GM12865 (cell line): ENCODE measurements at regions not wholly inside any gene's neighbourhood (a gene's known extent, or its start where the extent isn't known, plus 50 kb on each side); places are given as distances from the start of the nearest gene placed in this dataset.

Source experiments
- DNase-seq: peaks from one replicate; pipeline ENCODE4 v3.0.0; 2010; ENCODE audit warnings: low read depth
- H3K4me3 ChIP-seq: 2 replicates; pipeline ENCODE4 v1.5.1; 2011; ENCODE audit warnings: mild to moderate bottlenecking, low read depth, low read length, control low read depth
- TF ChIP-seq, protein P1 (sequence below): IDR thresholded peaks from 2 replicates; pipeline ENCODE4 v1.5.1; 2011; ENCODE audit warnings: low read length, control low read depth, low read depth, inconsistent platforms; ENCODE audit not compliant: insufficient read depth; ENCODE audit errors: missing control alignments

DNA sequence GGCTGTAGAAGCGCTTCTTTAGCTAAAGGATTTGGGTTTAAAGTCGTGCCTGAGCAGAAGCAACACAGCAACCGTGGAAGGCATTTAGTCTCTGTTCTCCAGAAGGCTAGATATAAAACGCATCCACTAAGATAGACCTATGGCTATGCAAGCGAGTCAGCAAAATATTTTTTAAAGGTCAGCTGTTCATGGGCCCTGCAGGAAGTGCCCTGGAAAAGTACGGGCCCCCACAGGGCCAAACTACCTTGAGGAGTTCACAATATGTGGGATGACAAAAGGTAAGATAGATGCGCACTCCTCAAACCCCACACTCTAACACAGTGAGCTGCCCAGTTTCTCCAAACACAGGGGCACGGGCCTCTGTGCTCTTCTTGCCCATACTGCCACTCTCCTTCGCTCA lies 261.6 kb downstream of the VPS13C start:
- no peak for DNase-seq
- TF ChIP-seq, protein P1, sequence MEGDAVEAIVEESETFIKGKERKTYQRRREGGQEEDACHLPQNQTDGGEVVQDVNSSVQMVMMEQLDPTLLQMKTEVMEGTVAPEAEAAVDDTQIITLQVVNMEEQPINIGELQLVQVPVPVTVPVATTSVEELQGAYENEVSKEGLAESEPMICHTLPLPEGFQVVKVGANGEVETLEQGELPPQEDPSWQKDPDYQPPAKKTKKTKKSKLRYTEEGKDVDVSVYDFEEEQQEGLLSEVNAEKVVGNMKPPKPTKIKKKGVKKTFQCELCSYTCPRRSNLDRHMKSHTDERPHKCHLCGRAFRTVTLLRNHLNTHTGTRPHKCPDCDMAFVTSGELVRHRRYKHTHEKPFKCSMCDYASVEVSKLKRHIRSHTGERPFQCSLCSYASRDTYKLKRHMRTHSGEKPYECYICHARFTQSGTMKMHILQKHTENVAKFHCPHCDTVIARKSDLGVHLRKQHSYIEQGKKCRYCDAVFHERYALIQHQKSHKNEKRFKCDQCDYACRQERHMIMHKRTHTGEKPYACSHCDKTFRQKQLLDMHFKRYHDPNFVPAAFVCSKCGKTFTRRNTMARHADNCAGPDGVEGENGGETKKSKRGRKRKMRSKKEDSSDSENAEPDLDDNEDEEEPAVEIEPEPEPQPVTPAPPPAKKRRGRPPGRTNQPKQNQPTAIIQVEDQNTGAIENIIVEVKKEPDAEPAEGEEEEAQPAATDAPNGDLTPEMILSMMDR = no peak
- H3K4me3 ChIP-seq = no peak overlapping the region

DNA sequence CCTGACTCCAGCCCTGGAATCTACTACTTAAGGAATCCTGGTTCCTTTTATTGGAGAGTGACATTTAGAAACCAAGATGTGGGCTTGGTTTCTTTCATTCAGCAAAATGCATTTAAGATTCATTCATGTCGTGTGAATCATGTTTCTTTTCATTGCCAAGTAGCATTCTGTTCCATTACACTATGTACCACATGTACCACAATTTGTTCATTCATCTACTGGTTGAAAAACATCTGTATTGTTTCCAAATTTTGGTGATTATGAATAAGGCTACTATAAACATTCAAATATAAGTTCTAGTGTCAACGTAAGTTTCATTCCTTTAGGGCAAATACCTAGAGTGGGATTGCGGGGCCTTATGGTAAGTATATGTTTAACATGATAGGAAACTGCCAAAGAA lies 264.2 kb downstream of the VPS13C start:
- no peak overlapping the region for H3K4me3 ChIP-seq
- TF ChIP-seq, protein P1 = no peak
- no peak for DNase-seq

DNA sequence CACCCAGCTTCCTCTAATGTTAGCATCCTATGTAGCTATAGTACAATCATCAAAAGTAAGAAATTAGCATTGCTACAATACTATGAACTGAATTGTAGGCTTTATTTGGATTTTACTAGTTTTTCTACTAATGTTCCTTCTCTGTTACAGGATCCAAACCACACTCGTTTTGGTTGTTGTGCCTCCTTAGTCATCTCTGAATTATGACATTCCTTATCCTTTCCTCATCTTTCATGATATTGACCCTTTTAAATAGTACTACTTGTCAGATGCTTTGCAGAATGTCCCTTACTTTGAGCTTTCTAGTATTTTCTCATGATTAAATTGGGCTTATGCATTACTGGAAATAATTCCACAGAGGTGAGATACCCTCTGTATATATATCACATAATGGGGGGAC lies 265.4 kb downstream of the VPS13C start:
- H3K4me3 ChIP-seq = no peak overlapping the region
- no peak for DNase-seq
- TF ChIP-seq, protein P1 = no peak

DNA sequence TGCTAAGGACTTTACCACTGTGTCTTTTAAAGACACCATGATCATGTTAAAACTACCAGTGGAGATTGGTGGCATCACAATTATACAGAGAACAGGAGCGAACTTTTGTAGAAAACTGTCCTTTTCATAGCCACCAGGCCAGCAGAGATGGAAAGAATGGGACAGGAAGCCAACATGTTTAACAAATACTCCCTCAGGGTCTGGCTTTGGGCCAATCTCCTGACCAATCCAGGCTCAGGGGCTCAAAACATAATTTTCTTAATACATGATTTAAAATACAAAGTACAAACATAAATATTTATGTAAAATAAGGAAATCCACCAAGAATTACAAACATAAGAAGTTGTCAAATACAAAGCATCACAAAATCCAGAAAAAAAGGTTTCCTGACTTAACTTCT lies 266.0 kb downstream of the VPS13C start:
- DNase-seq = no peak
- TF ChIP-seq, protein P1 = no peak

DNA sequence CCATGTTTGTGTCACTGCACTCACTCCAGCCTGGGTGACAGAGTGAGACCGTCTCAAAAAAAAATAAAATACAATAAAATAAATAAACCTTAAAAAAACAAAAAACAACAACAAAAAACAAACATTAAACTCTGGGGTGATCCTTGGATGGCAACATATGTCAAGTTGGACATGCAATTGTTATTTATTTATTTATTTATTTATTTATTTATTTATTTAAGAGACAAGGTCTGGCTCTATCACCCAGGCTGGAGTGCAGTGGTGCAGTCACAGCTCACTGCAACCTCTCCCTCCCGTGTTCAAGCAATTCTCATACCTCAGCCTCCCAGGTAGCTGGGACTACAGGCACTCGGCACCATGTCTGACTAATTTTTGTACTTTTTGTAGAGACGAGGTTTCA lies 275.5 kb downstream of the VPS13C start:
- no peak overlapping the region for H3K4me3 ChIP-seq
- DNase-seq = no peak
- TF ChIP-seq, protein P1 = no peak

More for the DNA sequence above, 266.0 kb downstream of the VPS13C start:
- no peak overlapping the region for H3K4me3 ChIP-seq

DNA sequence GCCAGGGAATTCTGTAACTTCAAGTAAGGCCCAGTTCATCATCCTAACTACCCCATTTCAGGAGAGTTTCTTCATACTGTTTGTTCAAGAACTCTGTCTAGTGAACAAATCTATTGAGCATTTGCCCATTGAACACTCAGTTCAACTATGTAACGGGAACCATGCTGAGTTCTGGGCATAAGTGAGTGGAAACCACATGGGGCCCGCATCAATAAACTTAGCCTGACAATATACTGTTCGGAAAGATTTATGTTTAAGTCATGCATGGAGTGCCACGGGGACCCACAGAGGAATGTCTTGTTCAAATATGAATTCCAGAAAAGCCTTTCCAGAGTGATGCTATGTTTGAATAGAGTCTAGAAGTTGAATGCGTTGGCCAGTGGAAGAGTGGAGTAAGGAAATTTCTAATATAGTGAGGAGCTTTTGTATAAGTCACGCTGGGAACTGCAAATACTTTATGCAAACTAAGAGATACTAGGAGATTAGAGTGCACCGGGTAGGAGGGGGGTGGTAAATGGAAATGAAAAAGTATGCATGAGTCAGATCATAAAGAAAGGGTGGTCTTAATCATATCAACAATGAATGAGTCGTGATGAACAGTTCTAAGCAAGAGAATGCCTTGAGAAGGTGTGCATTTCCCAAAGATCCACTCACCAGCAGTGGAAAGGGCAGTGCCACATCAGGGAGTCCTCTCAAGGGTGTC lies 279.8 kb downstream of the VPS13C start:
- no peak for DNase-seq
- no peak overlapping the region for H3K4me3 ChIP-seq
- TF ChIP-seq, protein P1 = no peak

DNA sequence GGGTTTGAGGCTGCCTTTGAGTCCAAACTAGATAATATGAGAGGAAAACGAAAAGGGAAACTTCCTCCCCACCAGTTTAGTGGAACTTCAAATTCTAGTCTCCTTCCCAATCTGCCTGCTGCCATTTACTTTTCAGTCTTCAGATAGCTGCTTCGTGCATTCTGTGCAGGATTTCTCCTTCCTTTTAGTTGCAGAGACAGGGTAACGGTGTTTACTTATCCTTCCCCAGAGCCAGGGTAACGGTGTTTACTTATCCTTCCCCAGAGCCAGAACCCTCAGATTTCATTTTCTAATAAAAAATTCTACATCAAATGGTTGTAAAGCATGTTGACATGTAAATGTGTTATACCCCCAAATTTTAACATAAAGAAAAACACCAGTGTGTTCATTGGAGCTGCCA lies 282.6 kb downstream of the VPS13C start:
- no peak for DNase-seq
- H3K4me3 ChIP-seq = no peak overlapping the region
- TF ChIP-seq, protein P1 = no peak
